Body of pancreas (tissue), 4 donors: ENCODE measurements at regions not wholly inside any gene's neighbourhood (a gene's known extent, or its start where the extent isn't known, plus 50 kb on each side); places are given as distances from the start of the nearest gene placed in this dataset.

Experiments used
- ATAC-seq: fragments of 150-250 bp; one replicate; pipeline ENCODE4 v1.9.1; 2016
- DNase-seq, 4 donors: peaks; one replicate each; pipeline ENCODE4 v3.0.0-alpha.2; 2019
- H3K27ac ChIP-seq, 4 donors: fragments of 200-600 bp; sonication (generic); 1 replicate in 3 of 4; 2 replicates in 1 of 4; pipeline versions ENCODE4 v1.5.1 to v1.6.1; 2016 to 2019; ENCODE audit warnings: mild to moderate bottlenecking in 1 of 4, mixed read lengths in 1 of 4, moderate library complexity in 1 of 4
- H3K27me3 ChIP-seq, 2 donors: fragments of 200-600 bp; sonication (generic); one replicate each; pipeline ENCODE4 v1.6.0; 2016; ENCODE audit warnings: mild to moderate bottlenecking in 1 of 2
- H3K36me3 ChIP-seq, 2 donors: fragments of 200-600 bp; sonication (generic); replicated peaks in 1 of 2; 2 replicates each; pipeline ENCODE4 v1.5.1; 2016; ENCODE audit warnings: low read depth in 2 of 2; ENCODE audit not compliant: insufficient read depth in 1 of 2
- H3K4me1 ChIP-seq: fragments of 200-600 bp; sonication (generic); one replicate; pipeline ENCODE4 v1.6.0; 2016
- H3K4me3 ChIP-seq, 2 donors: fragments of 200-600 bp; sonication (generic); 1 replicate in 1 of 2; 2 replicates in 1 of 2; pipeline ENCODE4 v1.5.1; 2016 to 2019
- H3K9me3 ChIP-seq, 3 donors: fragments of 200-600 bp; sonication (generic); 1 replicate in 2 of 3; 2 replicates in 1 of 3; pipeline ENCODE4 v1.5.1; 2016
- POLR2A ChIP-seq, 3 donors: fragments of 450-650 bp; IDR thresholded peaks; one replicate each; pipeline ENCODE4 v1.6.1; 2016; ENCODE audit warnings: antibody characterized with exemption in 3 of 3, mild to moderate bottlenecking in 2 of 3
- WGBS, 2 donors: methylation state at CpG; one replicate each; pipeline ENCODE4 v1.1.5; 2017; 5-methylcytosine and 5-hydroxymethylcytosine counted together
- intact Hi-C: fragments of 100-400 bp; cut with DNase I; formaldehyde crosslinking; loops from one replicate; pipeline ENCODE4 v1.15.1; 2023
- TF ChIP-seq, protein P1 (sequence below), 7 experiments: fragments of 450-650 bp in 4 of 7; fragments of 200-600 bp in 3 of 7; sonication (generic) in 3 of 7; IDR thresholded peaks; one replicate each; pipeline ENCODE4 v1.5.1; 2016 to 2019; ENCODE audit warnings: antibody characterized with exemption in 7 of 7

DNA sequence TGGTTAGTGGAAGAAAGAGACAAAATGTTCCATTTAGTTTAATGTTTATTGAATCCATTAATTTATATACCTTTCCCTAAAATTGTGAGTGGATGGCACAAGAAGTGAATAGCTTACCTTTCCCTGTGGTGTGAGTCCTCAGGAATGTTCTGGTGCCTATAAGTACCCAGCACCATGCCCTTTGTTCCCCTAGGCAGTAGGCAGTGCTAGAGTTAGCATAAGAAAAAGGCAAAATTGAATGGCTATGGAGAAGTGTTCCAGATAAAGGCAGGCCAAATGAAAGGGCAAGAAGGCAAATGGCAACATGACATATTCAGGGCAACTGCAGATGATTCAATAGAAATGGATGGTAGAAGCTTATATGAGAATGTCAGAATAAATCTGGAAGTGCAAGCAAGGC, 370.8 kb upstream of the PTGER4 start:
- Histone ChIP-seq H3K36me3 (no peaks in the 10 kb centered on the region), H3K27ac (no peak overlapping the region), H3K4me1 (no peaks in the 10 kb centered on the region), H3K4me3 (no peak overlapping the region), H3K27me3 (no peaks in the 10 kb centered on the region), H3K9me3 (no peaks in the 10 kb centered on the region)
- DNase-seq (no peak), ATAC-seq (no peak)
- intact Hi-C loops = no loop called here
- TF ChIP-seq, protein P1, sequence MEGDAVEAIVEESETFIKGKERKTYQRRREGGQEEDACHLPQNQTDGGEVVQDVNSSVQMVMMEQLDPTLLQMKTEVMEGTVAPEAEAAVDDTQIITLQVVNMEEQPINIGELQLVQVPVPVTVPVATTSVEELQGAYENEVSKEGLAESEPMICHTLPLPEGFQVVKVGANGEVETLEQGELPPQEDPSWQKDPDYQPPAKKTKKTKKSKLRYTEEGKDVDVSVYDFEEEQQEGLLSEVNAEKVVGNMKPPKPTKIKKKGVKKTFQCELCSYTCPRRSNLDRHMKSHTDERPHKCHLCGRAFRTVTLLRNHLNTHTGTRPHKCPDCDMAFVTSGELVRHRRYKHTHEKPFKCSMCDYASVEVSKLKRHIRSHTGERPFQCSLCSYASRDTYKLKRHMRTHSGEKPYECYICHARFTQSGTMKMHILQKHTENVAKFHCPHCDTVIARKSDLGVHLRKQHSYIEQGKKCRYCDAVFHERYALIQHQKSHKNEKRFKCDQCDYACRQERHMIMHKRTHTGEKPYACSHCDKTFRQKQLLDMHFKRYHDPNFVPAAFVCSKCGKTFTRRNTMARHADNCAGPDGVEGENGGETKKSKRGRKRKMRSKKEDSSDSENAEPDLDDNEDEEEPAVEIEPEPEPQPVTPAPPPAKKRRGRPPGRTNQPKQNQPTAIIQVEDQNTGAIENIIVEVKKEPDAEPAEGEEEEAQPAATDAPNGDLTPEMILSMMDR (IDR thresholded peaks at IDR 0.05) = no peak
- no peak for TF ChIP-seq POLR2A (IDR thresholded peaks at IDR 0.05)

DNA sequence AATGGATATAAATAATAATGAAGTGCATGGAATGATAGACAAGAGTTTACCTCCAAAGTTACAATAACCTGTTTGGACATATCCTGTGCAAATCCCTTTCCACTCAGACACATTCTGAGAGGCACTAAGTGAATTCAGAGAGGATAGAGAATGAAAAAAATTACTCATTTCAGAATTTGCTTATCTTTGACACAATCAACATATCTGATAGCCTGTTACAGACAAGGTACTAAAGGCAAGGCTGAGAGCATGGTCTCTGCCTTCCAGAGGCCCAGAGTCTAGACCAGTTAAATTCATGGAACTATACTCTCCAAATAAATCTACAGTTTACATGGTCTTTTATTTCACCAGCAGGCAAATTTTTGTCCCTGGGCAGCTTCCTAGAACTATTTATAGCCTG, 371.8 kb upstream of the PTGER4 start:
- no peaks in the 10 kb centered on the region for H3K27me3 ChIP-seq
- intact Hi-C loops = no loop called here
- no peak for ATAC-seq
- no peak overlapping the region for H3K27ac ChIP-seq
- no peak for DNase-seq
- no peak for TF ChIP-seq POLR2A (IDR thresholded peaks at IDR 0.05)
- TF ChIP-seq, protein P1 (IDR thresholded peaks at IDR 0.05) = no peak
- H3K4me1 ChIP-seq = no peaks in the 10 kb centered on the region
- no peak overlapping the region for H3K4me3 ChIP-seq
- no peaks in the 10 kb centered on the region for H3K9me3 ChIP-seq
- no peaks in the 10 kb centered on the region for H3K36me3 ChIP-seq

DNA sequence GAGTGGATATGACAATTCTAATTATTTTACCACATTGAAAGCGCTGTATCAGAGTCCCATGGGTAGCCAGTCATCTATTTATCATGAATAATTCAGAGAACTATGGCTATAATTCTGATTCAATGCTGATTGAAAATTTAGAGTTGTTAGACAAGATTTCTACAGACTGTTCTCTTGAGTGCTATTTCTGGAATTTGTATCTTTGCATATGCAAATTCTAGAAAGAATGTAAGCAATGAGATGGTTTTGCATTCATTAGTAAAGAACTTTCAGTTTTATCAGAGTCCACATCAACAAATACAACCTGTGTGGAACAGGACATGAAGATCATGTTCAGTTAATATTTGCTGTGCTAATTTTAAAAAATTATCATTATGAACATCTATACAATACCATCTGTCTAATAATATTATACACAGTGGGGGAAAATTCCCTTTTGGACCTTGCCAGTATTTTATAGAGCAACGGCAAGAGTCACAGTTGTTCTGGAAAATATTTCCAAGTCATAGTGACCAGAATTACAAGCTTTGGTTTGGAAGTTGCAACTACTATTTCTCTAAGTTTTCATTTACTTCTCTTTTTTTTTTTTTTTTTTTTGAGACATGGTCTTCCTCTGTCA, 372.7 kb upstream of the PTGER4 start:
- Histone ChIP-seq H3K4me1 (no peaks in the 10 kb centered on the region), H3K9me3 (no peaks in the 10 kb centered on the region), H3K4me3 (no peak overlapping the region), H3K27ac (no peak overlapping the region), H3K36me3 (no peaks in the 10 kb centered on the region), H3K27me3 (no peaks in the 10 kb centered on the region)
- WGBS, 2 donors = 76 to 84% methylated on average over 2 of the region's 2 CpGs
- DNase-seq (no peak), ATAC-seq (no peak)
- TF ChIP-seq, protein P1 (IDR thresholded peaks at IDR 0.05) = no peak
- TF ChIP-seq POLR2A (IDR thresholded peaks at IDR 0.05) = no peak
- intact Hi-C loops = no loop called here

DNA sequence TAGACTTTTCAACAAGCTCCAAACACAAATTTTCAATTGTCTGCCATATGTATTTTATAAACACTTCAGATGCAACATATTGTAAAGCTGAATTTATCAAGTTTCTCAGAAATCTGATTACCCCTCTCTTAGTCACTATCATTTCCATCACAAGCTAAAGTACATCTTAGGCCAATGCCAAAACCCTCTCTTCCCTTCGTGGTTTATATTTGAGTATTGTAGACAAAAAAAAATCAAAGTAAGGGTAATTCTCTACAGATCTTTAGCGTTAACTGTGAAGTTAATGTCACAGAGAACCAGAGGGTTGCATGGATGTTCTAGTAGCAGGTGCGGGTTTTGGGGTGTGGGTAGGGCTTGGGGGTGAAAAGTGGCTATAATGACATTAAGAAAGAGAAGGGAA, 387.7 kb upstream of the PTGER4 start:
- ATAC-seq = no peak
- Histone ChIP-seq H3K4me1 (no peaks in the 10 kb centered on the region), H3K4me3 (no peak overlapping the region), H3K9me3 (no peaks in the 10 kb centered on the region), H3K36me3 (no peaks in the 10 kb centered on the region), H3K27ac (no peak overlapping the region), H3K27me3 (no peaks in the 10 kb centered on the region)
- TF ChIP-seq, protein P1 (IDR thresholded peaks at IDR 0.05) = no peak
- no peak for TF ChIP-seq POLR2A (IDR thresholded peaks at IDR 0.05)
- 88 to 91% methylated on average over 3 of the region's 3 CpGs for WGBS, 2 donors
- intact Hi-C loops = no loop called here
- no peak for DNase-seq

DNA sequence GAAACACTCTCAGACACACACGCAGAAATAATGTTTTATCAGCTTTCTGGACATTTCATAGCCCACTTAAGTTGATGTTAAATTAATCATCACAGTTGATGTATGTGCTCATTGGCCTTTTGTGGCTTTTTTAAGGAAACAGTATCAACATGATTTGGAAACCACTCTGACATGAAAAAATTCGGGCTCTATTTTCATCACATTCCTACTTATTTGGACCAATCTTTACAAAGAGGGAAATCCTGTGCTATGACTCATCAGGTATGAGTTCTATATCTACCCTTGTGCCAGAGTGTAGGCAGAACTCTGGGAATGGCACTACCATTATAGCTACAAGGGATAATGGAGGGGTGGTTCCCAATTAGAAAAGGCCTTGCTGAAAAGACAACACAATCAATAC, 388.4 kb upstream of the PTGER4 start:
- DNase-seq (no peak), ATAC-seq (no peak)
- WGBS, 2 donors = 72 to 88% methylated on average over 2 of the region's 2 CpGs
- H3K9me3 ChIP-seq = no peaks in the 10 kb centered on the region
- H3K4me3 ChIP-seq = no peak overlapping the region
- intact Hi-C loops = no loop called here
- no peaks in the 10 kb centered on the region for H3K36me3 ChIP-seq
- no peak for TF ChIP-seq POLR2A (IDR thresholded peaks at IDR 0.05)
- TF ChIP-seq, protein P1 (IDR thresholded peaks at IDR 0.05) = no peak
- H3K27ac ChIP-seq = no peak overlapping the region
- H3K4me1 ChIP-seq = no peaks in the 10 kb centered on the region
- no peaks in the 10 kb centered on the region for H3K27me3 ChIP-seq
